ENCODE measurements at regions not wholly inside any gene's neighbourhood (a gene's known extent, or its start where the extent isn't known, plus 50 kb on each side); places are given as distances from the start of the nearest gene placed in this dataset.

- DNase-seq (ENCODE audit: low spot score): peak; percentile 54
Observed at GRCh38 chr3:181660337-181660736, 51.4 kb upstream of the SOX2 start.

- DNase-seq (ENCODE audit: low spot score): no peak
Observed at GRCh38 chr3:181637456-181637855, 74.3 kb upstream of the SOX2 start.

GRCh38 chr3:181637056-181637455 is 74.7 kb upstream of the SOX2 start:
- no peak for DNase-seq (ENCODE audit: low spot score)

- no peak for DNase-seq (ENCODE audit: low spot score)
Observed at GRCh38 chr3:181635141-181635540, 76.6 kb upstream of the SOX2 start.

GRCh38 chr3:181633556-181633955 is 78.2 kb upstream of the SOX2 start:
- no peak for DNase-seq (ENCODE audit: low spot score)

- DNase-seq (ENCODE audit: low spot score): no peak
Observed at GRCh38 chr3:181631901-181632300, 79.8 kb upstream of the SOX2 start.

- no peak for DNase-seq (ENCODE audit: low spot score)
Observed at GRCh38 chr3:181630853-181631252, 80.9 kb upstream of the SOX2 start.

- peak; percentile 72 for DNase-seq (ENCODE audit: low spot score)
Observed at GRCh38 chr3:181629711-181630110, 82.0 kb upstream of the SOX2 start.

- DNase-seq (ENCODE audit: low spot score): peak; percentile 49
Observed at GRCh38 chr3:181629029-181629428, 82.7 kb upstream of the SOX2 start.

- no peak for DNase-seq (ENCODE audit: low spot score)
Observed at GRCh38 chr3:181628384-181628783, 83.3 kb upstream of the SOX2 start.

- DNase-seq (ENCODE audit: low spot score): no peak
Observed at GRCh38 chr3:181626036-181626435, 85.7 kb upstream of the SOX2 start.

GRCh38 chr3:181623924-181624694 is 87.6 kb upstream of the SOX2 start:
- peak; percentile 58 for DNase-seq (ENCODE audit: low spot score)

GRCh38 chr3:181622365-181622764 is 89.4 kb upstream of the SOX2 start:
- no peak for DNase-seq (ENCODE audit: low spot score)

- DNase-seq (ENCODE audit: low spot score): no peak
Observed at GRCh38 chr3:181619897-181620296, 91.8 kb upstream of the SOX2 start.

- peak; percentile 79 for DNase-seq (ENCODE audit: low spot score)
Observed at GRCh38 chr3:181618260-181618659, 93.5 kb upstream of the SOX2 start.

- DNase-seq (ENCODE audit: low spot score): peak; percentile 52
Observed at GRCh38 chr3:181616088-181617070, 95.3 kb upstream of the SOX2 start.

GRCh38 chr3:181615666-181616065 is 96.1 kb upstream of the SOX2 start:
- peak; percentile 59 for DNase-seq (ENCODE audit: low spot score)

GRCh38 chr3:181614878-181615277 is 96.8 kb upstream of the SOX2 start:
- DNase-seq (ENCODE audit: low spot score): no peak

GRCh38 chr3:181613813-181614212 is 97.9 kb upstream of the SOX2 start:
- peak; percentile 65 for DNase-seq (ENCODE audit: low spot score)

GRCh38 chr3:181613191-181613590 is 98.5 kb upstream of the SOX2 start:
- peak; percentile 45 for DNase-seq (ENCODE audit: low spot score)

GRCh38 chr3:181610973-181611265 is 100.8 kb upstream of the SOX2 start:
- no peak for DNase-seq (ENCODE audit: low spot score)

GRCh38 chr3:181610083-181610972 is 101.4 kb upstream of the SOX2 start:
- DNase-seq (ENCODE audit: low spot score): peak; percentile 70

Data from globus pallidus (tissue), 1 donor.